ENCODE measurements at regions not wholly inside any gene's neighbourhood (a gene's known extent, or its start where the extent isn't known, plus 50 kb on each side); places are given as distances from the start of the nearest gene placed in this dataset.
"Not testable (repeated sequence)": the region's sequence is repeated elsewhere in the genome, so short reads cannot be mapped to it uniquely, and the experiment has no call there.

GRCh38 chr5:62190173-62190572, 115.8 kb upstream of the KIF2A start:
- Histone ChIP-seq H3K4me1 (no peaks in the 10 kb centered on the region), H3K4me3 (no peak overlapping the region), H3K27me3 (no peaks in the 10 kb centered on the region), H3K9me3 (no peaks in the 10 kb centered on the region), H3K36me3 (no peaks in the 10 kb centered on the region), H3K27ac (no peak overlapping the region)
- TF ChIP-seq POLR2A (IDR thresholded peaks at IDR 0.05) (no peak), POLR2AphosphoS5 (IDR thresholded peaks at IDR 0.05; ENCODE audit: insufficient read depth in 1 of 2, low read depth in 1 of 2) (no peak)
- TF ChIP-seq, protein P1, sequence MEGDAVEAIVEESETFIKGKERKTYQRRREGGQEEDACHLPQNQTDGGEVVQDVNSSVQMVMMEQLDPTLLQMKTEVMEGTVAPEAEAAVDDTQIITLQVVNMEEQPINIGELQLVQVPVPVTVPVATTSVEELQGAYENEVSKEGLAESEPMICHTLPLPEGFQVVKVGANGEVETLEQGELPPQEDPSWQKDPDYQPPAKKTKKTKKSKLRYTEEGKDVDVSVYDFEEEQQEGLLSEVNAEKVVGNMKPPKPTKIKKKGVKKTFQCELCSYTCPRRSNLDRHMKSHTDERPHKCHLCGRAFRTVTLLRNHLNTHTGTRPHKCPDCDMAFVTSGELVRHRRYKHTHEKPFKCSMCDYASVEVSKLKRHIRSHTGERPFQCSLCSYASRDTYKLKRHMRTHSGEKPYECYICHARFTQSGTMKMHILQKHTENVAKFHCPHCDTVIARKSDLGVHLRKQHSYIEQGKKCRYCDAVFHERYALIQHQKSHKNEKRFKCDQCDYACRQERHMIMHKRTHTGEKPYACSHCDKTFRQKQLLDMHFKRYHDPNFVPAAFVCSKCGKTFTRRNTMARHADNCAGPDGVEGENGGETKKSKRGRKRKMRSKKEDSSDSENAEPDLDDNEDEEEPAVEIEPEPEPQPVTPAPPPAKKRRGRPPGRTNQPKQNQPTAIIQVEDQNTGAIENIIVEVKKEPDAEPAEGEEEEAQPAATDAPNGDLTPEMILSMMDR (IDR thresholded peaks at IDR 0.05), result no peak
- no peak for DNase-seq (ENCODE audit: extremely low spot score in 2 of 2)
- intact Hi-C loops (cut with DNase I), result no loop called here

- Histone ChIP-seq H3K4me3 (no peak overlapping the region), H3K36me3 (no peaks in the 10 kb centered on the region), H3K9me3 (no peaks in the 10 kb centered on the region), H3K27ac (no peak overlapping the region), H3K27me3 (no peaks in the 10 kb centered on the region), H3K4me1 (no peaks in the 10 kb centered on the region)
- TF ChIP-seq POLR2AphosphoS5 (IDR thresholded peaks at IDR 0.05; ENCODE audit: insufficient read depth in 1 of 2, low read depth in 1 of 2) (no peak), POLR2A (IDR thresholded peaks at IDR 0.05) (no peak)
- no peak for DNase-seq (ENCODE audit: extremely low spot score in 2 of 2)
- intact Hi-C loops (cut with DNase I), result no loop called here
Measured at GRCh38 chr5:62190931-62191330, 115.1 kb upstream of the KIF2A start.

GRCh38 chr5:62192958-62193357, 113.0 kb upstream of the KIF2A start:
- no peaks in the 10 kb centered on the region for H3K36me3 ChIP-seq
- no peaks in the 10 kb centered on the region for H3K9me3 ChIP-seq
- no peak for DNase-seq (ENCODE audit: extremely low spot score in 2 of 2)
- H3K4me1 ChIP-seq, result no peaks in the 10 kb centered on the region
- no peaks in the 10 kb centered on the region for H3K27me3 ChIP-seq
- intact Hi-C loops (cut with DNase I), result no loop called here
- H3K27ac ChIP-seq, result no peak overlapping the region
- TF ChIP-seq, protein P1 (IDR thresholded peaks at IDR 0.05), result no peak
- TF ChIP-seq POLR2A (IDR thresholded peaks at IDR 0.05), result no peak
- TF ChIP-seq POLR2AphosphoS5 (IDR thresholded peaks at IDR 0.05; ENCODE audit: insufficient read depth in 1 of 2, low read depth in 1 of 2), result no peak
- no peak overlapping the region for H3K4me3 ChIP-seq

GRCh38 chr5:62196532-62196931, 109.5 kb upstream of the KIF2A start:
- H3K27me3 ChIP-seq; H3K4me3 ChIP-seq; H3K27ac ChIP-seq; intact Hi-C loops (cut with DNase I); DNase-seq (ENCODE audit: extremely low spot score in 2 of 2); H3K9me3 ChIP-seq; H3K4me1 ChIP-seq; H3K36me3 ChIP-seq: not testable (repeated sequence)

DNA sequence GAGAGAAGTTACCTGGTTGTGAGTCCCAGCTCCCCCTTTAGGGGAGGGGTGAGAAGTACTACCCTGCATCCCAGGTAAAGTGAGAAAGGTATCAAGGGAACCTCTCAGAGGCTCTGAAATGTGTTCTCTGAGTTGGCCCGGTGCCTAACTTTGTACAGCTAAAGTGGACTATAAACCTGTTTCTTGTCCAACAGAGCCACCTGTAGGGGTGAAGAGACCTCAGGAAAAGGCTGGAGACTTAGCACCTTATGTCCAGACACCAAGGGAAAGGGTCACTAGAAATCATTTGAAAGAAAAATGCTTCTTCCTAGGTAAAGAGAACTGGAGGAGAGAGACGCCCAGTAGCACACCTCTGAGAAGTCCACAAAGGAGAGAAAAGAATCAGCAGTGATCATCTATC, 108.3 kb upstream of the KIF2A start:
- H3K4me1 ChIP-seq, result no peaks in the 10 kb centered on the region
- intact Hi-C loops (cut with DNase I), result no loop called here
- DNase-seq (ENCODE audit: extremely low spot score in 2 of 2), result no peak

GRCh38 chr5:62198421-62198820, 107.6 kb upstream of the KIF2A start:
- H3K4me1 ChIP-seq, result no peaks in the 10 kb centered on the region
- H3K36me3 ChIP-seq, result no peaks in the 10 kb centered on the region
- no peak overlapping the region for H3K27ac ChIP-seq
- intact Hi-C loops (cut with DNase I), result no loop called here
- no peaks in the 10 kb centered on the region for H3K27me3 ChIP-seq
- no peak for DNase-seq (ENCODE audit: extremely low spot score in 2 of 2)
- H3K4me3 ChIP-seq, result no peak overlapping the region
- TF ChIP-seq POLR2AphosphoS5 (IDR thresholded peaks at IDR 0.05; ENCODE audit: insufficient read depth in 1 of 2, low read depth in 1 of 2), result no peak
- TF ChIP-seq POLR2A (IDR thresholded peaks at IDR 0.05), result no peak
- TF ChIP-seq, protein P1 (IDR thresholded peaks at IDR 0.05), result no peak
- no peaks in the 10 kb centered on the region for H3K9me3 ChIP-seq

More for the DNA sequence above, 108.3 kb upstream of the KIF2A start:
- no peaks in the 10 kb centered on the region for H3K9me3 ChIP-seq
- no peaks in the 10 kb centered on the region for H3K36me3 ChIP-seq
- H3K27ac ChIP-seq, result no peak overlapping the region
- H3K4me3 ChIP-seq, result no peak overlapping the region
- no peaks in the 10 kb centered on the region for H3K27me3 ChIP-seq
- TF ChIP-seq, protein P1 (IDR thresholded peaks at IDR 0.05), result no peak
- TF ChIP-seq POLR2A (IDR thresholded peaks at IDR 0.05), result no peak
- no peak for TF ChIP-seq POLR2AphosphoS5 (IDR thresholded peaks at IDR 0.05; ENCODE audit: insufficient read depth in 1 of 2, low read depth in 1 of 2)

All from vagina (tissue), 2 donors.